Liver (tissue), 3 donors: ENCODE measurements at regions not wholly inside any gene's neighbourhood (a gene's known extent, or its start where the extent isn't known, plus 50 kb on each side); places are given as distances from the start of the nearest gene placed in this dataset.

ENCODE experiments used
- EGR1 ChIP-seq, 2 donors: IDR thresholded peaks; 2 replicates each; pipeline ENCODE4 v1.6.1; 2016 to 2018; ENCODE audit warnings: antibody characterized with exemption in 2 of 2, low read depth in 2 of 2
- FOXA1 ChIP-seq: IDR thresholded peaks from 2 replicates; pipeline ENCODE4 v1.6.1; 2016; ENCODE audit warnings: antibody characterized with exemption
- GABPA ChIP-seq, 2 donors: IDR thresholded peaks in 1 of 2; conservative IDR thresholded peaks in 1 of 2; 2 replicates each; pipeline ENCODE4 v1.6.1; 2016; ENCODE audit warnings: antibody characterized with exemption in 2 of 2, mild to moderate bottlenecking in 1 of 2, moderate library complexity in 1 of 2
- MAX ChIP-seq: IDR thresholded peaks from 2 replicates; pipeline ENCODE4 v1.6.1; 2016; ENCODE audit warnings: antibody characterized with exemption
- RAD21 ChIP-seq, 2 donors: IDR thresholded peaks; 2 replicates each; pipeline ENCODE4 v1.6.1; 2016; ENCODE audit warnings: antibody characterized with exemption in 2 of 2, mild to moderate bottlenecking in 2 of 2
- REST ChIP-seq: IDR thresholded peaks from 2 replicates; pipeline ENCODE4 v1.6.1; 2016; ENCODE audit warnings: antibody characterized with exemption, mild to moderate bottlenecking
- RXRA ChIP-seq, 2 donors: IDR thresholded peaks; 2 replicates each; pipeline ENCODE4 v1.6.1; 2017 to 2018; ENCODE audit warnings: antibody characterized with exemption in 2 of 2, mild to moderate bottlenecking in 1 of 2
- SP1 ChIP-seq: IDR thresholded peaks from 2 replicates; pipeline ENCODE4 v1.6.1; 2018; ENCODE audit warnings: antibody characterized with exemption, mild to moderate bottlenecking
- TAF1 ChIP-seq: conservative IDR thresholded peaks from 2 replicates; pipeline ENCODE4 v1.6.1; 2016; ENCODE audit warnings: antibody characterized with exemption, mild to moderate bottlenecking
- YY1 ChIP-seq: IDR thresholded peaks from 2 replicates; pipeline ENCODE4 v1.6.1; 2016; ENCODE audit warnings: antibody characterized with exemption, mild to moderate bottlenecking
- TF ChIP-seq, protein P1 (sequence below): fragments of 150-350 bp; IDR thresholded peaks from 2 replicates; pipeline ENCODE4 v1.5.1; 2017; ENCODE audit warnings: improper control_type of control experiment, low read depth, low read length; ENCODE audit not compliant: missing input control
- TF ChIP-seq, protein P2 (sequence below): IDR thresholded peaks from 2 replicates; pipeline ENCODE4 v1.6.1; 2016; ENCODE audit warnings: antibody characterized with exemption
- donor health status: healthy.
- donor health status: healthy.

DNA sequence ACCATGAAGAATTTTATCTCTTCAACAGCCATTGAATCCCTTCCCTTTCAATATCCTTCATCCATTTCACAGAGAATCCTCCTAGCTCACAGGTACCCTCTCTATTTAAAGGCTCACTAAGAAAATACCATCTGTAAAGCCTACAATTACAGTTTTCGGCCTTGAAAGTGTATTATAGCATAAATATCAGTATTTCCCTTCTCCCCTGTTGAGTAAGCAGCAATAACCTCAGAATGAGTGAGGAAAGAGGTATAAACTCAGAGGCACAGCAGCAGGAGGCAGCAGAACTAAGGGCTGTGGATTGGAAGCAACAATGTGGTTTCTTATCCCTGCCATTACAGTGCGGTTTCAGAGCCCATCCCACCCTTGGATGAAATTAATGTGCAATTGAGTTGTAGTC lies 360.6 kb upstream of the ATP10A start:
- TF ChIP-seq, protein P1, sequence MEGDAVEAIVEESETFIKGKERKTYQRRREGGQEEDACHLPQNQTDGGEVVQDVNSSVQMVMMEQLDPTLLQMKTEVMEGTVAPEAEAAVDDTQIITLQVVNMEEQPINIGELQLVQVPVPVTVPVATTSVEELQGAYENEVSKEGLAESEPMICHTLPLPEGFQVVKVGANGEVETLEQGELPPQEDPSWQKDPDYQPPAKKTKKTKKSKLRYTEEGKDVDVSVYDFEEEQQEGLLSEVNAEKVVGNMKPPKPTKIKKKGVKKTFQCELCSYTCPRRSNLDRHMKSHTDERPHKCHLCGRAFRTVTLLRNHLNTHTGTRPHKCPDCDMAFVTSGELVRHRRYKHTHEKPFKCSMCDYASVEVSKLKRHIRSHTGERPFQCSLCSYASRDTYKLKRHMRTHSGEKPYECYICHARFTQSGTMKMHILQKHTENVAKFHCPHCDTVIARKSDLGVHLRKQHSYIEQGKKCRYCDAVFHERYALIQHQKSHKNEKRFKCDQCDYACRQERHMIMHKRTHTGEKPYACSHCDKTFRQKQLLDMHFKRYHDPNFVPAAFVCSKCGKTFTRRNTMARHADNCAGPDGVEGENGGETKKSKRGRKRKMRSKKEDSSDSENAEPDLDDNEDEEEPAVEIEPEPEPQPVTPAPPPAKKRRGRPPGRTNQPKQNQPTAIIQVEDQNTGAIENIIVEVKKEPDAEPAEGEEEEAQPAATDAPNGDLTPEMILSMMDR = no peak
- TF ChIP-seq RXRA (IDR thresholded peaks at IDR 0.05) (no peak), TAF1 (no peak), FOXA1 (no peak), SP1 (no peak), YY1 (no peak), RAD21 (IDR thresholded peaks at IDR 0.05) (no peak), EGR1 (IDR thresholded peaks at IDR 0.05; ENCODE audit: low read depth in 2 of 2) (no peak), REST (no peak), MAX (no peak), GABPA (IDR thresholded peaks at IDR 0.05 in 1 of 2, conservative IDR thresholded peaks at IDR 0.05 in 1 of 2) (no peak)
- TF ChIP-seq, protein P2, sequence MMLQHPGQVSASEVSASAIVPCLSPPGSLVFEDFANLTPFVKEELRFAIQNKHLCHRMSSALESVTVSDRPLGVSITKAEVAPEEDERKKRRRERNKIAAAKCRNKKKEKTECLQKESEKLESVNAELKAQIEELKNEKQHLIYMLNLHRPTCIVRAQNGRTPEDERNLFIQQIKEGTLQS = no peak
